Astrocyte (in vitro differentiated cells and primary cell): ENCODE measurements at regions not wholly inside any gene's neighbourhood (a gene's known extent, or its start where the extent isn't known, plus 50 kb on each side); places are given as distances from the start of the nearest gene placed in this dataset.

Experiments
- DNase-seq: peaks from one replicate; pipeline ENCODE4 v3.0.0-alpha.2; 2010; ENCODE audit warnings: low read depth
- FAIRE-seq: peaks from 2 replicates; lab custom pipeline; 2011; peaks lifted over from hg19 to GRCh38; lab: Jason Lieb, UNC
- H2AFZ ChIP-seq: 2 replicates; pipeline ENCODE4 v1.6.0; 2012; ENCODE audit warnings: low read depth, low read length, inconsistent platforms
- H3K27ac ChIP-seq: 2 replicates; pipeline ENCODE4 v1.5.1; 2011; ENCODE audit warnings: low read depth, low read length, inconsistent platforms
- H3K27me3 ChIP-seq: 2 replicates; pipeline ENCODE4 v1.6.0; 2011; ENCODE audit warnings: low read length, inconsistent platforms; ENCODE audit not compliant: insufficient read depth
- H3K36me3 ChIP-seq: 2 replicates; pipeline ENCODE4 v1.5.1; 2011; ENCODE audit warnings: low read length, inconsistent platforms; ENCODE audit not compliant: insufficient read depth
- H3K4me1 ChIP-seq: 2 replicates; pipeline ENCODE4 v1.5.1; 2011; ENCODE audit warnings: low read length, inconsistent platforms; ENCODE audit not compliant: insufficient read depth
- H3K4me2 ChIP-seq: 2 replicates; pipeline ENCODE4 v1.6.0; 2012; ENCODE audit warnings: low read length, inconsistent platforms
- H3K4me3 ChIP-seq: 2 replicates; pipeline ENCODE4 v1.5.1; 2011; ENCODE audit warnings: low read depth, mild to moderate bottlenecking, low read length, inconsistent platforms; ENCODE audit not compliant: insufficient read depth
- H3K79me2 ChIP-seq: 2 replicates; pipeline ENCODE4 v1.6.0; 2012; ENCODE audit warnings: mild to moderate bottlenecking, low read length, inconsistent platforms; ENCODE audit not compliant: insufficient read depth
- H3K9ac ChIP-seq: 2 replicates; pipeline ENCODE4 v1.6.0; 2012; ENCODE audit warnings: mild to moderate bottlenecking, low read length, inconsistent platforms
- H3K9me3 ChIP-seq: 2 replicates; pipeline ENCODE4 v1.5.1; 2012; ENCODE audit warnings: low read depth, mild to moderate bottlenecking, low read length, inconsistent platforms; ENCODE audit not compliant: insufficient read depth
- H4K20me1 ChIP-seq: 2 replicates; pipeline ENCODE4 v1.6.0; 2012; ENCODE audit warnings: low read length, inconsistent platforms; ENCODE audit not compliant: insufficient read depth
- H3K27ac Mint-ChIP-seq: one replicate; pipeline ENCODE4 v1.8.0; 2021; ENCODE audit warnings: mild to moderate bottlenecking, mixed read lengths; ENCODE audit not compliant: unreplicated experiment
- H3K27me3 Mint-ChIP-seq: one replicate; pipeline ENCODE4 v1.8.0; 2021; ENCODE audit warnings: low read depth, mixed read lengths; ENCODE audit not compliant: unreplicated experiment
- H3K36me3 Mint-ChIP-seq: one replicate; pipeline ENCODE4 v1.8.0; 2021; ENCODE audit warnings: low read depth, mixed read lengths; ENCODE audit not compliant: unreplicated experiment
- H3K4me1 Mint-ChIP-seq: one replicate; pipeline ENCODE4 v1.8.0; 2021; ENCODE audit warnings: low read depth, mixed read lengths; ENCODE audit not compliant: unreplicated experiment
- H3K4me3 Mint-ChIP-seq: one replicate; pipeline ENCODE4 v1.8.0; 2021; ENCODE audit warnings: mild to moderate bottlenecking, moderate library complexity, mixed read lengths; ENCODE audit not compliant: unreplicated experiment
- H3K9me3 Mint-ChIP-seq: one replicate; pipeline ENCODE4 v1.8.0; 2021; ENCODE audit warnings: mild to moderate bottlenecking, mixed read lengths; ENCODE audit not compliant: unreplicated experiment
- CTCF ChIP-seq: IDR thresholded peaks from 2 replicates; pipeline ENCODE4 v1.5.1; 2011; ENCODE audit warnings: low read depth, mild to moderate bottlenecking, inconsistent platforms, low read length, moderate library complexity; ENCODE audit not compliant: insufficient read depth
- EZH2 ChIP-seq: IDR thresholded peaks from 2 replicates; pipeline ENCODE4 v1.6.1; 2012; ENCODE audit warnings: mild to moderate bottlenecking, low read length, inconsistent platforms; ENCODE audit not compliant: insufficient read depth

GRCh38 chr10:78707745-78708144 lies 361.0 kb upstream of the ZMIZ1 start:
- Histone ChIP-seq H3K9me3 (no peaks in the 10 kb centered on the region), H3K4me3 (no peak overlapping the region), H4K20me1 (no peaks in the 10 kb centered on the region), H3K27ac (no peak overlapping the region), H3K27me3 (peaks cover 3% of the 10 kb centered on the region), H3K9ac (no peak overlapping the region), H3K79me2 (no peaks in the 10 kb centered on the region), H2AFZ (no peak overlapping the region), H3K36me3 (no peaks in the 10 kb centered on the region), H3K4me1 (peaks cover 6% of the 10 kb centered on the region), H3K4me2 (no peak overlapping the region)
- peaks cover 2% of the 10 kb centered on the region for H3K9me3 Mint-ChIP-seq
- FAIRE-seq: no peak
- no peaks in the 10 kb centered on the region for H3K36me3 Mint-ChIP-seq
- no peak overlapping the region for H3K4me3 Mint-ChIP-seq
- H3K27ac Mint-ChIP-seq: no peak overlapping the region
- no peak for DNase-seq
- no peak for TF ChIP-seq EZH2
- no peak for TF ChIP-seq CTCF
- peaks cover 6% of the 10 kb centered on the region for H3K4me1 Mint-ChIP-seq
- H3K27me3 Mint-ChIP-seq: peaks cover 36% of the 10 kb centered on the region

GRCh38 chr10:78712147-78712546 lies 356.6 kb upstream of the ZMIZ1 start:
- H3K9me3 Mint-ChIP-seq: peaks cover 2% of the 10 kb centered on the region
- Histone ChIP-seq H3K27ac (no peak overlapping the region), H4K20me1 (no peaks in the 10 kb centered on the region), H3K27me3 (peaks cover 3% of the 10 kb centered on the region), H3K79me2 (no peaks in the 10 kb centered on the region), H3K4me3 (no peak overlapping the region), H2AFZ (no peak overlapping the region), H3K9ac (no peak overlapping the region), H3K4me1 (peaks cover 7% of the 10 kb centered on the region), H3K4me2 (no peak overlapping the region), H3K9me3 (no peaks in the 10 kb centered on the region), H3K36me3 (no peaks in the 10 kb centered on the region)
- H3K4me3 Mint-ChIP-seq: no peak overlapping the region
- no peak for DNase-seq
- H3K4me1 Mint-ChIP-seq: peaks cover 1% of the 10 kb centered on the region
- no peaks in the 10 kb centered on the region for H3K36me3 Mint-ChIP-seq
- H3K27ac Mint-ChIP-seq: no peak overlapping the region
- TF ChIP-seq CTCF (no peak), EZH2 (no peak)
- peaks cover 39% of the 10 kb centered on the region for H3K27me3 Mint-ChIP-seq
- FAIRE-seq: no peak

GRCh38 chr10:78713659-78714058 lies 355.1 kb upstream of the ZMIZ1 start:
- H3K36me3 Mint-ChIP-seq: no peaks in the 10 kb centered on the region
- H3K4me1 Mint-ChIP-seq: peaks cover 2% of the 10 kb centered on the region
- peaks cover 43% of the 10 kb centered on the region for H3K27me3 Mint-ChIP-seq

More at GRCh38 chr10:78713659-78714058, 355.1 kb upstream of the ZMIZ1 start:
- Histone ChIP-seq H3K36me3 (no peaks in the 10 kb centered on the region), H3K79me2 (no peaks in the 10 kb centered on the region), H2AFZ (no peak overlapping the region), H3K4me3 (no peak overlapping the region), H3K9ac (no peak overlapping the region), H4K20me1 (no peaks in the 10 kb centered on the region), H3K4me1 (peaks cover 13% of the 10 kb centered on the region), H3K9me3 (no peaks in the 10 kb centered on the region), H3K27me3 (peaks cover 3% of the 10 kb centered on the region), H3K4me2 (no peak overlapping the region), H3K27ac (no peak overlapping the region)
- FAIRE-seq: peak; percentile 23
- Mint-ChIP-seq H3K4me3 (no peak overlapping the region), H3K27ac (no peak overlapping the region), H3K9me3 (peaks cover 2% of the 10 kb centered on the region)
- no peak for DNase-seq
- TF ChIP-seq EZH2 (no peak), CTCF (no peak)
